ENCODE measurements at regions not wholly inside any gene's neighbourhood (a gene's known extent, or its start where the extent isn't known, plus 50 kb on each side); places are given as distances from the start of the nearest gene placed in this dataset.

DNA sequence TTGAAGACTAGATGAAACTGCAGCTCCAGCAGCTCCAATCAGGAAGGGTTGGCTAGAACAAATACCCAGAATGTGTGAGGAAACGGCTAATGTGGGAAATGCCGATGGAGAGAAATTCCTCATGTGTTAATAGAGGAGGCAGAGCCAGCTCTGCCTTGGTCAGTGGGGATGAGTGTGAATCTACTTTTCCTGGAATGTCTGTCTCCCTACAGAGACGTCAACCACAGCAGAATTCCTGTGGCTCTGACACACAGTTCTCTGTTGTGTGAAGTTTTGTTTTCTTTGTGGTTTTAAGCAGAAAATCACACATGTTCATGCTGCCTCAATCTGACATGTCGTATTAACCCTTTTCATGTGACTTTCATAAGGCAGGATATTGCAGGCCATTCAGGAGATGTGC is 476.6 kb upstream of the WWC1 start:
- TF ChIP-seq, protein P1, sequence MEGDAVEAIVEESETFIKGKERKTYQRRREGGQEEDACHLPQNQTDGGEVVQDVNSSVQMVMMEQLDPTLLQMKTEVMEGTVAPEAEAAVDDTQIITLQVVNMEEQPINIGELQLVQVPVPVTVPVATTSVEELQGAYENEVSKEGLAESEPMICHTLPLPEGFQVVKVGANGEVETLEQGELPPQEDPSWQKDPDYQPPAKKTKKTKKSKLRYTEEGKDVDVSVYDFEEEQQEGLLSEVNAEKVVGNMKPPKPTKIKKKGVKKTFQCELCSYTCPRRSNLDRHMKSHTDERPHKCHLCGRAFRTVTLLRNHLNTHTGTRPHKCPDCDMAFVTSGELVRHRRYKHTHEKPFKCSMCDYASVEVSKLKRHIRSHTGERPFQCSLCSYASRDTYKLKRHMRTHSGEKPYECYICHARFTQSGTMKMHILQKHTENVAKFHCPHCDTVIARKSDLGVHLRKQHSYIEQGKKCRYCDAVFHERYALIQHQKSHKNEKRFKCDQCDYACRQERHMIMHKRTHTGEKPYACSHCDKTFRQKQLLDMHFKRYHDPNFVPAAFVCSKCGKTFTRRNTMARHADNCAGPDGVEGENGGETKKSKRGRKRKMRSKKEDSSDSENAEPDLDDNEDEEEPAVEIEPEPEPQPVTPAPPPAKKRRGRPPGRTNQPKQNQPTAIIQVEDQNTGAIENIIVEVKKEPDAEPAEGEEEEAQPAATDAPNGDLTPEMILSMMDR (IDR thresholded peaks at IDR 0.05; ENCODE audit: low read depth, low read length), result no peak
- peak; percentile 36 for DNase-seq (ENCODE audit: extremely low read depth, low read depth)

DNA sequence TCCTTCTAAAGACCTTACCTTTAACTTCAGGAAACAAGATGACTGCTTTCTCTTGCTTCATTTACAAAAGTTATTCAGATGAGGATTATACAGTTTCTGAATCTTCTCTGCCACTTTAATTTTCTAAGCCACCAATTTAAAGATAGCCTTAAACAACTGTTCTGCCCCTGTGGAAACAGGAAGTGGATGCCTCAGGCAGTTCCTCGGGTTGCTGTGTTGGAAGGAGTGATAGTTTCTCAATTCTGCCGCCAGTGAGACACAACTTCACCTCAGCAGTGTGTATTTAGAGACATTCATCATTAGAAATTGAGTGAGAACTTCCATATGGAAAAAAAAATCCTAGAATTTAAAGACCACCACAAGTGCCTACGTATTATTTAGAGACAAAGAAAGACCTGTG is 475.1 kb upstream of the WWC1 start:
- TF ChIP-seq, protein P1 (IDR thresholded peaks at IDR 0.05; ENCODE audit: low read depth, low read length), result no peak
- no peak for DNase-seq (ENCODE audit: extremely low read depth, low read depth)

DNA sequence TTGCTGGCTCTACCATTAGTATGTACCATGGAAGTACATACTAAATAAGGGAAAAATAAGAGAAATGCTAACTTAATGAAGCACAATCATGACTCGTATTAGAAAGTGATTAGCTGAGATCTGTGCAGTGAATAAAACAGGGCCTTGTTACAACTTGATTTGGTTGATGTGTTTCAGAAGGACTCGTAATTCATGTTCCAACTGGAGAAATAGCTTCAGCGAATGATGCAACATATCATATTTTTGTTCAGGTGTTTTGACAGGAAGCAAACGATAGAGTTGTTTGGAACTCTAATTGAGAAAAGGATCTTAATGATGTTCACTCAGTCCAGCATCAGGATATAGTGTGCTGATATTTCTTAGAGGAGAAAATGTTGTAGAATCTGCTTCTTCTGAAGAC is 474.6 kb upstream of the WWC1 start:
- TF ChIP-seq, protein P1 (IDR thresholded peaks at IDR 0.05; ENCODE audit: low read depth, low read length), result no peak
- no peak for DNase-seq (ENCODE audit: extremely low read depth, low read depth)

DNA sequence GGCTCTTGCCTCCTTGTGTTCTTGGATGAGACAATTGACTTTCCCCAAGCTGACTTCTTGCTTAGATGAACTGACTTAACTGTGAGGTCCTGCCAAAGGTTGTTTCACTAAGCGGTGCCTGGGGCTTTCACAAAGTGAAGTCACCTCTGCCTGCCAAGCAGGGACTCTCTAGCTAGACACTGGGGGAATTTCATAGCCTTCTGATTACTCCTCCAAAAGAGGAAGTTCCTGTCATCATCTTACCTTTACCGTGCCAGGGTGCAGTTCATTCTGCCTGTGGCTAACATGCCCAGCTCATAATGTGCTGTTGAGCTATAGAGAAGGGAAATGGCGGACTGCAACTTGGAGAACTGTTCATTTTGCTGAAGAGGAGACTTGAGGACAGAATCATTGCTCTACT is 472.0 kb upstream of the WWC1 start:
- TF ChIP-seq, protein P1 (IDR thresholded peaks at IDR 0.05; ENCODE audit: low read depth, low read length), result no peak
- DNase-seq (ENCODE audit: extremely low read depth, low read depth), result no peak

DNA sequence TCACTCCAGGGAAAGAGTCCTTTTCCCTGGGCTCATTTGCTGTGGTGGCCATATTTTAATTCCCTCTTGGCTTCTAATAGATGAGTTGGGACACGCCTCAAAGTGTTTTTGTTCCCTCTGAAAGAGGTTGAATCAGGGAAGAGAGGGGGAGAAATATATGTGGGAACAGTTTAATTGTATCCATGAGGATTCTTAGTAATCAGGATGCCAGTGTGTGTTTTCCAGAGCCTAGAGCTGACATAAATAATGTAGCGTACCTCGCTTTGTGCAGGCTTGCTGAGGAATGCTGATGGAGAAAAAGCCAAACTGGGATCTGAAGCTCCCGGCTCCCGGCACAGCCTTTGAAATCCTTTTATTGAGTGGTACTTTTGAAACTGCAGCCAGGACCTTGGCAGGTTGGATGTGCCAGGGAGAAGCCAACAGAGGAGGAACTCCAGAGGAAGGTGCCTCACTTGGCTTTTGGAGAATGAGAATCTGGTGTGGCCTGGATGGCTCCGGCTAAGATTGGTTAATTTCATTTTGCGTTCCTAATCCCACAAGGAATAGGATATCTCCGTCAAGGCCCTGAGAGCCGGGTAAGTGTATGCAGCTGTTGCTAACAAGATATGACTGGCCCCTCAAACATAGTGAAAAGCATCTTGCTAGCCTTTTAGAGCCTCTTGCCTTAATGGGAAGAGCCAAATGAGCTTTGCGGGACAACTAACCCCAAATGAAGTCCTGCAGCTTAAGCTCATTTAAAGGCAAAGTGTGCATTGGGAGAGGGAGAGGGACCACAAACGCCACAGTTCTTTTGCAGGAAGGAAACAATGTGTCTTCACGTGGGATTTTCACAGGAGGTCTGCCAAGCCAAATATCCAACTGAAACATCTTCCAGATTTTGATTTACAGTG is 471.1 kb upstream of the WWC1 start:
- TF ChIP-seq, protein P1 (IDR thresholded peaks at IDR 0.05; ENCODE audit: low read depth, low read length), result no peak
- DNase-seq (ENCODE audit: extremely low read depth, low read depth), result no peak

DNA sequence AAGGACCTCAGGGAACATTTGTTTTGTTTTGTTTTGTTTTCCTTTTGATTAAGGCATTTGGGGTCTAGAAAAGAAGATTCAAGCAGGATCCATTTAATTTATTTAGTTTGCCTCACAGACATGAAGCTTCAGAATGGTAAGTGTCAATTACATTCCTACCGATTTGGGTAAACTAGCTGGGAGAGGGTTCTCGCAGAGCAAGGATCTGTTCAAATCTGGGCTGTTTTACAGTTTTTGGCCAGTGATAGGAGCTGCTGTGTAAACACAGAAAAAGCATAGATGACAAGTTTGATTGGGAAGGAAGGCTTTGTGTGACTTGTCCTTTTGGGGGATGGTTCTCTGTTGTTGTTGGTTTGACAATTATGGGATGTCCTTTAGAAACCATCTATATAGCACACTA is 470.3 kb upstream of the WWC1 start:
- TF ChIP-seq, protein P1 (IDR thresholded peaks at IDR 0.05; ENCODE audit: low read depth, low read length), result no peak
- no peak for DNase-seq (ENCODE audit: extremely low read depth, low read depth)

DNA sequence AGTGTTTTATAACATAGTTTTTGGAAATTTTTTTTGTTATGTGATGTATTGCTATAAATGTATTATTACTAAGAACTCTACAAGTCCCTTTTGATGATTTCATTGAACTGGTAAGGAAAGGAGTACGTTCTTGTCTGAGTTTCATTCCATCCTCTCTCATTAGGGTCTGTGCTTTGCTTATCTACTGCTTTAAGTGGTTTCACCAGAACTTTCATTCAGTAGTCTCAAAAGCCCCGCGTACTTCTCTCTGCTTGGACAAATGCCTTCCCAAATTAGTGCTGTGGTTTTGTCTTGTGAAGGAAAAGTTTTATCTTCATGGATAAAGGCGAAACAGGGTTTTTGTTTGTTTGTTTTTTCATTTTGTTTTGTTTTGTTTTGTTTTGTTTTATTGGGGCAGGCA is 469.8 kb upstream of the WWC1 start:
- TF ChIP-seq, protein P1 (IDR thresholded peaks at IDR 0.05; ENCODE audit: low read depth, low read length), result no peak
- no peak for DNase-seq (ENCODE audit: extremely low read depth, low read depth)
